ENCODE measurements at regions not wholly inside any gene's neighbourhood (a gene's known extent, or its start where the extent isn't known, plus 50 kb on each side); places are given as distances from the start of the nearest gene placed in this dataset.

GRCh38 chr2:7755879-7756278 is 838.7 kb downstream of the RNF144A start:
- no peak for TF ChIP-seq POLR2A (IDR thresholded peaks at IDR 0.05)
- TF ChIP-seq, protein P1, sequence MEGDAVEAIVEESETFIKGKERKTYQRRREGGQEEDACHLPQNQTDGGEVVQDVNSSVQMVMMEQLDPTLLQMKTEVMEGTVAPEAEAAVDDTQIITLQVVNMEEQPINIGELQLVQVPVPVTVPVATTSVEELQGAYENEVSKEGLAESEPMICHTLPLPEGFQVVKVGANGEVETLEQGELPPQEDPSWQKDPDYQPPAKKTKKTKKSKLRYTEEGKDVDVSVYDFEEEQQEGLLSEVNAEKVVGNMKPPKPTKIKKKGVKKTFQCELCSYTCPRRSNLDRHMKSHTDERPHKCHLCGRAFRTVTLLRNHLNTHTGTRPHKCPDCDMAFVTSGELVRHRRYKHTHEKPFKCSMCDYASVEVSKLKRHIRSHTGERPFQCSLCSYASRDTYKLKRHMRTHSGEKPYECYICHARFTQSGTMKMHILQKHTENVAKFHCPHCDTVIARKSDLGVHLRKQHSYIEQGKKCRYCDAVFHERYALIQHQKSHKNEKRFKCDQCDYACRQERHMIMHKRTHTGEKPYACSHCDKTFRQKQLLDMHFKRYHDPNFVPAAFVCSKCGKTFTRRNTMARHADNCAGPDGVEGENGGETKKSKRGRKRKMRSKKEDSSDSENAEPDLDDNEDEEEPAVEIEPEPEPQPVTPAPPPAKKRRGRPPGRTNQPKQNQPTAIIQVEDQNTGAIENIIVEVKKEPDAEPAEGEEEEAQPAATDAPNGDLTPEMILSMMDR (IDR thresholded peaks at IDR 0.05 in 4 of 5, conservative IDR thresholded peaks at IDR 0.05 in 1 of 5): no peak
